ENCODE measurements at regions not wholly inside any gene's neighbourhood (a gene's known extent, or its start where the extent isn't known, plus 50 kb on each side); places are given as distances from the start of the nearest gene placed in this dataset.

GRCh38 chr11:86177302-86177701 is 67.3 kb upstream of the EED start:
- no peak for TF ChIP-seq TCF12 (IDR thresholded peaks at IDR 0.05; ENCODE audit: low read depth)
- TF ChIP-seq CEBPB (IDR thresholded peaks at IDR 0.05) = no peak
- no peak for TF ChIP-seq EP300 (IDR thresholded peaks at IDR 0.05; ENCODE audit: borderline replicate concordance)
- no peak for TF ChIP-seq TAF1 (IDR thresholded peaks at IDR 0.05; ENCODE audit: low read depth)

Data from Ishikawa (cell line).